Neural progenitor cell (in vitro differentiated cells): ENCODE measurements at regions not wholly inside any gene's neighbourhood (a gene's known extent, or its start where the extent isn't known, plus 50 kb on each side); places are given as distances from the start of the nearest gene placed in this dataset.

ENCODE experiments used
- DNase-seq: peaks from one replicate; pipeline ENCODE4 v3.0.0-alpha.2; 2016; ENCODE audit warnings: low spot score
- H2AFZ ChIP-seq: fragments of 200-600 bp; sonication (generic); replicated peaks from 2 replicates; pipeline ENCODE4 v1.6.1; 2016; ENCODE audit warnings: antibody characterized with exemption
- H3F3A ChIP-seq: fragments of 200-600 bp; sonication (generic); 2 replicates; pipeline ENCODE4 v1.6.1; 2016; ENCODE audit warnings: antibody characterized with exemption, low read depth
- H3K27ac ChIP-seq: fragments of 200-600 bp; sonication (generic); 2 replicates; pipeline ENCODE4 v1.5.1; 2016; ENCODE audit warnings: mild to moderate bottlenecking
- H3K27me3 ChIP-seq: fragments of 200-600 bp; sonication (generic); 2 replicates; pipeline ENCODE4 v1.6.1; 2016; ENCODE audit warnings: mild to moderate bottlenecking, moderate library complexity
- H3K36me3 ChIP-seq: fragments of 200-600 bp; sonication (generic); 2 replicates; pipeline ENCODE4 v1.5.1; 2016
- H3K4me1 ChIP-seq: fragments of 200-600 bp; sonication (generic); 2 replicates; pipeline ENCODE4 v1.6.1; 2016; ENCODE audit warnings: mixed run types
- H3K4me2 ChIP-seq: fragments of 200-600 bp; sonication (generic); 2 replicates; pipeline ENCODE4 v1.6.1; 2016
- H3K4me3 ChIP-seq: fragments of 200-600 bp; sonication (generic); 2 replicates; pipeline ENCODE4 v1.5.1; 2016
- H3K79me2 ChIP-seq: fragments of 200-600 bp; sonication (generic); 2 replicates; pipeline ENCODE4 v1.6.1; 2016; ENCODE audit warnings: low read depth
- H3K9ac ChIP-seq: fragments of 200-600 bp; sonication (generic); 2 replicates; pipeline ENCODE4 v1.6.1; 2016
- H3K9me3 ChIP-seq: fragments of 200-600 bp; sonication (generic); 2 replicates; pipeline ENCODE4 v1.5.1; 2016; ENCODE audit warnings: low read depth
- H4K20me1 ChIP-seq: fragments of 200-600 bp; sonication (generic); 2 replicates; pipeline ENCODE4 v1.6.1; 2016; ENCODE audit warnings: low read depth
- H3K27ac Mint-ChIP-seq: 3 replicates; pipeline ENCODE4 v1.8.0; 2021; ENCODE audit warnings: mixed read lengths
- H3K27me3 Mint-ChIP-seq: 2 replicates; pipeline ENCODE4 v1.8.0; 2022; ENCODE audit warnings: low read depth, mild to moderate bottlenecking, inconsistent platforms, moderate library complexity, mixed read lengths; ENCODE audit not compliant: insufficient read depth
- H3K36me3 Mint-ChIP-seq: 3 replicates; pipeline ENCODE4 v1.8.0; 2021; ENCODE audit warnings: mixed read lengths
- H3K4me1 Mint-ChIP-seq: 3 replicates; pipeline ENCODE4 v1.8.0; 2021; ENCODE audit warnings: mixed read lengths
- H3K4me3 Mint-ChIP-seq: 3 replicates; pipeline ENCODE4 v1.8.0; 2021; ENCODE audit warnings: mild to moderate bottlenecking, moderate library complexity, mixed read lengths
- H3K9me3 Mint-ChIP-seq: 3 replicates; pipeline ENCODE4 v1.8.0; 2020; ENCODE audit warnings: mixed read lengths
- CTCF ChIP-seq: fragments of 200-600 bp; sonication (generic); IDR thresholded peaks from 2 replicates; pipeline ENCODE4 v1.5.1; 2017; ENCODE audit warnings: antibody characterized with exemption, mild to moderate bottlenecking
- EZH2 ChIP-seq: fragments of 200-600 bp; sonication (generic); IDR thresholded peaks from 2 replicates; pipeline ENCODE4 v1.6.1; 2017; ENCODE audit warnings: antibody characterized with exemption, mild to moderate bottlenecking, moderate library complexity
- EZH2phosphoT487 ChIP-seq: fragments of 200-600 bp; sonication (generic); IDR thresholded peaks from 2 replicates; pipeline ENCODE4 v1.6.1; 2017; ENCODE audit warnings: antibody characterized with exemption

GRCh38 chr2:220243571-220243970, 616.1 kb downstream of the SLC4A3 start:
- Histone ChIP-seq H3K4me2 (no peak overlapping the region), H3K4me1 (no peaks in the 10 kb centered on the region), H3K9ac (no peak overlapping the region), H3K4me3 (no peak overlapping the region), H3K36me3 (no peaks in the 10 kb centered on the region), H3K79me2 (no peaks in the 10 kb centered on the region), H3K27me3 (no peaks in the 10 kb centered on the region), H2AFZ (no peak overlapping the region), H3F3A (no peaks in the 10 kb centered on the region), H3K27ac (no peak overlapping the region), H3K9me3 (no peaks in the 10 kb centered on the region), H4K20me1 (no peaks in the 10 kb centered on the region)
- H3K27ac Mint-ChIP-seq: no peak overlapping the region
- no peaks in the 10 kb centered on the region for H3K36me3 Mint-ChIP-seq
- no peaks in the 10 kb centered on the region for H3K9me3 Mint-ChIP-seq
- TF ChIP-seq EZH2phosphoT487 (no peak), EZH2 (no peak), CTCF (no peak)
- H3K4me1 Mint-ChIP-seq: peaks cover 9% of the 10 kb centered on the region
- H3K27me3 Mint-ChIP-seq: peaks cover 7% of the 10 kb centered on the region
- no peak overlapping the region for H3K4me3 Mint-ChIP-seq
- no peak for DNase-seq

GRCh38 chr2:220246386-220246785, 619.0 kb downstream of the SLC4A3 start:
- no peak for DNase-seq
- Histone ChIP-seq H3K79me2 (no peaks in the 10 kb centered on the region), H3K4me2 (no peak overlapping the region), H3K9me3 (no peaks in the 10 kb centered on the region), H4K20me1 (no peaks in the 10 kb centered on the region), H3K36me3 (no peaks in the 10 kb centered on the region), H3K4me3 (no peak overlapping the region), H3K27me3 (no peaks in the 10 kb centered on the region), H3K9ac (no peak overlapping the region), H3K27ac (no peak overlapping the region), H2AFZ (no peak overlapping the region), H3K4me1 (no peaks in the 10 kb centered on the region), H3F3A (no peaks in the 10 kb centered on the region)
- no peak for TF ChIP-seq CTCF
- no peak for TF ChIP-seq EZH2phosphoT487
- no peak for TF ChIP-seq EZH2
- H3K4me1 Mint-ChIP-seq: peaks cover 7% of the 10 kb centered on the region
- H3K27me3 Mint-ChIP-seq: peaks cover 7% of the 10 kb centered on the region
- H3K27ac Mint-ChIP-seq: no peak overlapping the region
- peaks cover 10% of the 10 kb centered on the region for H3K9me3 Mint-ChIP-seq
- H3K36me3 Mint-ChIP-seq: no peaks in the 10 kb centered on the region
- H3K4me3 Mint-ChIP-seq: no peak overlapping the region

- peaks cover 7% of the 10 kb centered on the region for H3K27me3 Mint-ChIP-seq
- no peak overlapping the region for H3K4me3 Mint-ChIP-seq
- Histone ChIP-seq H3K79me2 (no peaks in the 10 kb centered on the region), H3F3A (no peaks in the 10 kb centered on the region), H4K20me1 (no peaks in the 10 kb centered on the region), H3K4me2 (no peak overlapping the region), H3K27me3 (no peaks in the 10 kb centered on the region), H3K9me3 (no peaks in the 10 kb centered on the region), H3K9ac (no peak overlapping the region), H3K4me1 (no peaks in the 10 kb centered on the region), H2AFZ (no peak overlapping the region), H3K36me3 (no peaks in the 10 kb centered on the region), H3K27ac (no peak overlapping the region), H3K4me3 (no peak overlapping the region)
- H3K9me3 Mint-ChIP-seq: peaks cover 10% of the 10 kb centered on the region
- no peak for DNase-seq
- no peak overlapping the region for H3K27ac Mint-ChIP-seq
- TF ChIP-seq EZH2phosphoT487 (no peak), EZH2 (no peak), CTCF (no peak)
- peaks cover 5% of the 10 kb centered on the region for H3K4me1 Mint-ChIP-seq
- H3K36me3 Mint-ChIP-seq: no peaks in the 10 kb centered on the region
Measured at GRCh38 chr2:220247588-220248350, 620.3 kb downstream of the SLC4A3 start.
